GM19372 (cell line): ENCODE measurements at regions not wholly inside any gene's neighbourhood (a gene's known extent, or its start where the extent isn't known, plus 50 kb on each side); places are given as distances from the start of the nearest gene placed in this dataset.

Source experiments
- ATAC-seq: cut with Tn5 transposase; IDR thresholded peaks from one replicate; pipeline ENCODE4 v1.9.1; 2021; ENCODE audit warnings: mild to moderate bottlenecking, low read depth, moderate library complexity; ENCODE audit not compliant: unreplicated experiment

DNA sequence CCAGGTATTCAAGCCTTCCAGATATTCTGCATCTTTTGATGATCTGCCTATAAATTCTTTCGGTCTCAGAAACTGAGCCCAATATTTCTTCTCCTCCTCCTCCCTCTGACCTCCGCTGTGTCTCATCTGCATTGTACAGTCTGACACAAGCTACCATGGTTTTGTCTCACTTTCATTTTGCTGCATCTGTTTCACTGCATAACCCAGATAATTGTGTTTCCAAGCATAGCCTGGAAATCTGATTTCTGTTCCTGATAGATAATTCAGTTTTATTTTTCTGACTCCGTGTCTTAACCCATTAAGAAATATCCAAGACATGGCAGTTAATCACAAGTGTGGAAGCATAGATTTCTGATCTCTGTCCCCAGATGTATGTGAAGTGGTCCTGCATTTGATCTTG, 374.2 kb upstream of the SEMA3A start:
- no peak for ATAC-seq

DNA sequence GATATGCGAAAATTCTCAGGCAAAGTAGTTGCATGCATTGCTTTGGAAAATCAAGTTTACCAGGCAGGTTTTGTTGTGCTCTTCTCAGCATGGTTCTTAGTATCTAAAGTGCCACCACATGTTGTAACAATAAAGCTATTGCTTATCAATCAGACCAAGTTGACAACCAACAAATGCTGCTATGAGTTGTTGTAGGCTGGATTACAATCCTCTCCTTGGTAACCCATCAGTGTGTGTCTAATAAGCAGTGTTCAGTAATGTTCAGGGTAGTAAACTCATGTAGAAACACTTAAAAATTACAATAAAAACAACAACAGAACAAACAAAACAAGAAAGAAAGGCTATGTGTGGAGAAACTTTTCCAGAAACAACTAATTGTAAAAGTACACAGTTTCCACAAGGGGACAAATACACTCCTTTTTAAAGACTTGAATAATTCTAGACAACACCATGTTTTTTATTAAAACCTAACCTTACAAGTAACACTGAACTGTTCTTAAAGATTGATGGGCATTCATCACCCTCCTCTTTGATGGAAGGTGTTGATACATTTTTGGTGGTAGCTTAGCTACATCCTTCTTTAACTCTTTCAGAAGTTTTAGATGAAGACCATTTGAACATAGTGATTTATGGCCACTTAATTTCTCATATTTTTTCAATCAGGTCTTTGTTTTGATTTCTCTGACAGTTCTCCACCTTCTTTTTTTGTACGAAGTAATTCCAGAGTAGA, 370.9 kb upstream of the SEMA3A start:
- no peak for ATAC-seq

DNA sequence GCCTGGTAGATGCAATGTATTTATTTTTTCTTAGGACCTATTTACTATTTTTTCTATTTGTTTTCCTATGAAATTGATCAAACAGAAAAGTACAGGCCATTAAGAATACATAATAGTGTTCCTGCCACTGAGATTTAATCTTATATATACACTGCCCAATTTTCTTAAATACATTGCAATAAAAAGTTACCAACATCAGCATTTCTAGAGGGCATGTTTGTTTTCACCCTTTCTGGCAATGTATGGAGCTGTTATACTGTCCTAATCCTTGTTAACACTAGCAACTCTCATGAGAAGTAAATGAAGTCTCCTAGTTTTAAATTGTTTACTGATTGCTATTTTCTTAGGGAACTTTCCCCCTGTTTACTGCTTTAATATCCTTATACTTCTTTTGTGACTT, 359.1 kb upstream of the SEMA3A start:
- ATAC-seq, result no peak

DNA sequence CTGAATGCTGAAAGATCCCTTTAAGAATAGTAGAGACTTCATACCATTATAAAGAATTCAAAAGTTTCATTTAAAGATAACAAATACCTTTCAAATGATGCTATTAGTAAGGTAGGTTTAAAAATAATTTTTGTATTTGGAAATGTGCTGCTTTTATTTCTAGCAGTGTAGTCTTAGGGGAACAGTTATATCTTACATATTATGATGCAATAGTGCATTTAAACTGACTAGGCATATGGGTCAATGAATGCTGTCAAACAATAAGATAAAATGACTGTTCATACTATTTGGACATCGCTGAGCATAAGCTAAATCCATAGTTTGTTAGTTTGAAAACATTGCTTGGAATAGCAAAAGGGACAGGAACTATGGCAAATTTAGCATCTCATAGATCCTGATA, 354.8 kb upstream of the SEMA3A start:
- ATAC-seq, result no peak

DNA sequence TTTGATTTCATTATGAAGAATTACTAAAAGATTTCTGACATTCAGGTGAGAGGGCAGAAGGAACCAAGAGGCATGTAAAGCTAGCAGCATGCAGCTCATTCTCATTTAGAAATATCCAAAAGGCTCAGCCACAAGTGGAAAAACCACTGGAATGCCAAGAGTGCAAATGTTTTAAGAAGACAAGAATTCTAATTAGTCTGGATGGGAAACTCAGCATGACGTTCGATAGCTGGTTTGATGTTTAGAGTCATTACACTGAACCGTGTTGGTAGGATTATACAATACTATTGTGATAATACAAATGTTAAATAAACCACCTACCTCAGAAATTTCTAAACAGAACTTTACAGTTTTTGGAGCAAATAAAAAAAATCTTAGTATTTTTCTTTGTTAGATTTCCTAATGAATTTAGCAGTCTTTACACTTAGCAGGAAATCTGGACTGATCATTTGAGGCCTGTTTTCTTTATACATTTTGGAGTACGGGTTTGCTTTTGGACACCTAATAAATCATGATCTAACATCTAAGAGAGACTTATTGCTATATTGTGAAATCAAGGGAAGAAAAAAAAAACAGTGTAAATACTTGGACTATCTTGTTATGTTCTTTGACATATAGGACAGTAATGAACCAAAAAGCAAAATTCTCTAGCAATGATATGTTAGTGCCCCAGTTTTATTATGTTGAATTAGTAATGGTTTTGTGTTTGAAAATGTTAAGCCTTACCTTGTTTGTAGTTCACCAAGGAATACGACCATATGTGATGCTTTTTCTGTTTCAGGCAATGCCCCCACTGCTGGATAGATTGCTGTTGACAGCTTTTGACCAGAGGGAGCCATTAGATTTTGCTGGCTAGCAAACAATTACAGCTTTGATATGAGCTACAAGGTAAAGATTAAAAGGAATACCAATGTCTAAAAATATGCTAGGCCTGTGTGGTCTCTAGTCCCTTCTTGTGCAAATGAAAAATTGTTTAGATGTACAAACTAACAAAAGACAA, 354.1 kb upstream of the SEMA3A start:
- no peak for ATAC-seq

DNA sequence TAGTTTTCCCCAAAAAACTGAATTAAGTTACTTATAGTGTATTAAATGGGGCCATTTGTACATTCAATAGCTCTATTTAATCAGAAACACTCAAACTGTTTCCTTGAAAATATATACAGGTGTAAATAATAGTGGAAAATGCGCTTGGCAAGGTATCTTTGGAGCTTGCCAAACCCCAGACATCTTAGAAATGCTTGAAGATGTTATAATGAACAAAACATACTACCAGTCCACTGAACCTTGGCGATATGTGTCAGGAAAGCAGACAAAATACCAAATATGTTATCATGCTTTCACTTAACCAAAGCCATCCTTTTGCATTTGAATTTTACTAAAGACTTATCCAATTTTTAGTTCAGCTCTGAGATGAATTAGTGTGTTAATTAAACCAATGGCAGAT, 352.7 kb upstream of the SEMA3A start:
- ATAC-seq, result no peak

DNA sequence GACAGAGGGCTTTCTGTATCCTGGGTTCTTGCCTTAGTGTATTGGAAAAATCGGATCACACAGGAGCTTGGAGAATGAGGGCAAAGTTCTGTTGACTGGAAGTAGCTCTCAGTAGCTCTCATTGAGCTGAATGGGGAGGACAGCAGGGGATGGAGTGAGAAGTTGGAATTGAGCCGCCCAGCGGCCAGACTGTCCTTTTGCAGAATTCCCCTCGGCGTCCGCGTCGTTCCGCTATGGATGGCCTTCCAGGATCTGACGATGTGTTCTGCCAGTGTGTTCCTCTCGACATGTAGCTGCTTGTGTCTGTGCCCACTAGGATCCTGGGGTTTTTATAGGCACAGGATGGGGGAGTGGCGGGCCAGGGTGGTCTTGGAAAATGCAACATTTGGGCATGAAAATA, 351.8 kb upstream of the SEMA3A start:
- no peak for ATAC-seq

DNA sequence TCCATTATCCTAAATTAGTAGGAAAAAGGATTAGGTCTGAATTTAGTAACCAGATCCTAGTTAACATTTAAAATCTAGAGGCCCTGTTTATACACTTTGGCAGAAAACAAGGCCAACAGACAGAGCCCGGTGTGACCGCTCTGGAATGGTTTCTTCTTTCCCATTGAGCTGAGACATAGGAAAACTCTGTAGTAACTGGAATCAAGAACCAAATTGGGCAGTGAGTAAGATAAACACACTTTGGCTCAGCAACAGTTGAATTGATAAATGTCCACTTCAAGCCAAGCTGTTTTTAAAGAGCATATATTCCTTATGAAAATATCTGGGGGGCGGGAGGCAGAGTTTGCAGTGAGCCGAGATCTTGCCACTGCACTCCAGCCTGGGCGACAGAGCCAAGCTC, 343.7 kb upstream of the SEMA3A start:
- no peak for ATAC-seq

DNA sequence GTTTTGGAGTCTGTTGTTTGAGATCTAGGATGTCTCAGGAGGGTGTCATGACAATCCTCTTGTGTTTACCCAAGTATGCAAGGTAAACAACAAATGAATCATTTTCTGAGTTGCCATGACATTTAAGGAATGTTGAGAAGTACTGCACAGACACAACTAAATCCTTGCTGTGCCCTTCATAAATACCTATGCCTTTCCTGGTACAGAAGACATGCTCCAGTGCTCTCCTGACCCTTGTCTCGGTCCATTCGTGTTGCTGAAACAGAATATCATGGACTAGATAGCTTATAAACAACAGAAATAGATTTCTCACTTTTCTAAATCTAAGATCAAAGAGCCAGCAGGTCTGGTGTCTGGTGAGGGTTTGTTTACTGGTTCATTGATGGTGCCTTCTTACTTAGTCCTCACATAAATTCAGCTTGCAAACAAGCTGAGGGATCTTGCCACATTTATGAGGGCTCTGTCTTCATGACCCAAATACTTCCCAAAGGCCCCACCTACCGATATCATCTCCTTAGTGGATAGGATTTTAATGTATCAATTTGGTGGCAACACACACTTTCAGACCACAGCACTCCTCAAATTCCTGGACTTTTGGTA, 341.8 kb upstream of the SEMA3A start:
- ATAC-seq, result no peak

DNA sequence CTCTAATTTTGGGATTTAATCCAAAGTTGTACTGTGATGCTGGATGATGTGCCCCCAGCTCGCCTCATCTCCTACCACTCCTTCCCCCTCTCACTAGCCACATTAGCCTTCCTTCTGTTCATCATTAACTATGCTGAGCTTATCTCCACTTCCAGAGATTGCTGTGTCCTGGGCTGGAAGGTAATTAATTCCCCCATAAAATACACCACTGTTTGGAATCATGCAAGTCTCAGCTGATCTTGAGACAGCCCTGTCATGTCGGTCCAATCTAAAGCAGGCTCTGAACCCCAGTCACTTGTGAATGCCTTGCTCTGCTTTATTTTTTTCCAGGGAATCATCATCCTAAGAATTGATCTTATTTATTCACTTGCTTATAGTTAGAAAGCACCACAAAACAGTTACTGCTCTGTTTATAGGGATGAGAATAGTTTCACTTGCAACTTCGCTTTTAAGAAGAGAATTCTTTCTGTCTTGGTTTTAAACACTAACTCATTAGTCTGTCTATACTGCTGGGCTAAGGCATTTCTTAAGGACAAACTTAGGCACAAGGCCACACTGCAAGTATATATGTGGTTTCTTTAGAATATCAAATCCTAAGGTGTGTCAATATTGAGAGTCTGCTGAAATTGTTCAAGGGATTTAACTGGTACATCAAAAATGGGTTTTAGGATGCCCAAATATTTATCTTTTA, 341.1 kb upstream of the SEMA3A start:
- ATAC-seq, result no peak

DNA sequence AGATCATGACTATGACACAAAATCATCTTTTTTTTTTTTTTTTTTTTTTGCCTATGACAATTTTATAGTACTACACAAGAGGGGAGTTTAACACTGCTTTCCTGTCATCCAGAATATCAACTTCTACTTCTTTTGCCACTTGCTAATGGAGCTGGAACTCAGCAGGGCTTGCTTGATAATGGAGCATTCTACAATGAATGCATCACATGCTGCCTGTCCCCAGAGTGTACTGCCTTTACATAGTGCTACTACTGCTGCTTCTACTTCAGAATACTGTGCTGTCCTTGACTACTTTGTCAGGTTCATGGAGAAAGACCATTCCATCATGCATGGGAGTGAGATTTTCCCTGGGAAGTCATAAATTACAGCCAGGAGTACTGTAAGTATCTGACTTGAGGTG, 338.6 kb upstream of the SEMA3A start:
- ATAC-seq, result no peak

DNA sequence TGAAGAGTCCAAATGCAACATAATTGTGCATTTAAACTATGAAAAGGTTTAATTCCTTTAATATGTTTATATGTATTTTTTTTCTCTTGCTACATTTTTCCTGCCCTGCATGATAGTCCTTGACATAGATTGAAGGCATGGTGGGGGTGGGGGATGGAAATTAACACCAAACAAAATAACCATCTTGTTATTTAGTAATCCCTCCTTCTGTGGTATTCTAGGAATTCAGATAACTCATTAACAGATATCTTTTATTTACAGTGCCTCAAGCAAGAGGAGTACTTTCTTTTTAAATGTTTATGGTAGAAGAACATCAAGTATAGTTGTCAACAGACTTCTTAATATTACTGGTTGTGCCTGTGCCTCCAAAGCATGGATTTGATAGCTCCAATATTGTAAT, 337.6 kb upstream of the SEMA3A start:
- no peak for ATAC-seq

DNA sequence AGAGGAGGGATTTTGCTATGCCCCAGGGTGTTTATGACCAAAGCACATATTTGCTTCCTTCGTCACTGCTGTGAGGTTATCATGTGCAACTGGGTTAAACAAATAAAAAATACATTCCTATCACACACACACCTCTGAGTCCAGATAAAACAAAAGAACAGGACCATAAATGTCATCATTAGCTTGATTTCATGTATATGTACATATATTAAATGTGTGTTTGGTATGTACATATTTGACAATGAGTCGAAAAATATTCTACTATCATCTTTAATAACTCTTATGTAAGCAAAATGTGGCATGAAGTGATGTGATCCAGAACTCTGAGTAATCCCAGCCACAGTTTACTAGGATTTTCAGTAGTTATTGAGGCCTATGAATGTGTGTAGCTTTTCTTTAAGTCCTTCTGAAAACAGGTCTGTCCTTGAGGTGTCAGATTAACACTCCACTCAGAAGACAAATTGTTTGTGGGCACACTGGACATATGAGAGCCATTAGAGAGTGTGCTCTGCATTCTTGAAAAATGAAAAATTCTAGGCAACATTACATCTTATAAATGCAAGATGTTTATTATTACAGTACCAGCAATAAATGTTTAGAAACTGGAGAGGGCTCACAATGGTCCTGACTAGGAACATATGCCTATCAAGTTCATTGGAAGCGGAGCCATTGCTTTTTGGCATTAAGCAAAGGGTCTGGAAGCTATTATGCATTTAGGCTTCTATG, 335.1 kb upstream of the SEMA3A start:
- no peak for ATAC-seq

DNA sequence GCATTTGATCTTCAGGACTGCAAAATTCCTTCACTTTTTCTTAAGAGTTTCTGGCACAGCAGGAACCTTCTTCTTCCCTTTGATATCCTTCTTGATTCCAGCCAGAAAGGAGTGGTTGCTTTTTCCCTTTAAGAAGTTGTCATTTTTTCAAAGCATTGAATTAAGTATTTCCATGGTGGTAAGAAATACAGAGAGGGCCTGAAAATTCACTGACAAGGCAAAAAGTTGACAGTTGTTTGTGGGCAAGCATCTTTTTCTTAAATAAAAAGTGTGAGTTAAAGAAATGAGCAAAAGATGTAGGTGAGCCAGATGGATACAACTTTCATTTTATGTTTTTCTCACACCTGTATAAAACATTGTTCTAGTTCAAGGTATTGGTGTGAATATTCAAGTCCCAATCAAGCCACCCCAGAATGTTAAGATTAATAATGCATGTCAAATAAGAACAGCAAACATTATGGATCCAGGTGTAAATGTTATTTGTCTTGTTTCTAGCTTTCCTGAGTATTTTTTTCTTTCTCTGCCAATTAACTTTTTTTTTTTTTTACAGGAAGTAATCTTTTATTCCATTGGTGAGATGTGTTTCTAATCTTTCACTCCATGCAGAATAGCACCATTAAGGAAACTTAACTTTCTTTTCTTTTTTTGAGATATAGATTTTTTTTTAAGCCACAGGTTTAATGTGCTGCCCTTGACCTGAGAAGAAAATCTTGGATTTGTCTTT, 334.3 kb upstream of the SEMA3A start:
- ATAC-seq, result no peak

DNA sequence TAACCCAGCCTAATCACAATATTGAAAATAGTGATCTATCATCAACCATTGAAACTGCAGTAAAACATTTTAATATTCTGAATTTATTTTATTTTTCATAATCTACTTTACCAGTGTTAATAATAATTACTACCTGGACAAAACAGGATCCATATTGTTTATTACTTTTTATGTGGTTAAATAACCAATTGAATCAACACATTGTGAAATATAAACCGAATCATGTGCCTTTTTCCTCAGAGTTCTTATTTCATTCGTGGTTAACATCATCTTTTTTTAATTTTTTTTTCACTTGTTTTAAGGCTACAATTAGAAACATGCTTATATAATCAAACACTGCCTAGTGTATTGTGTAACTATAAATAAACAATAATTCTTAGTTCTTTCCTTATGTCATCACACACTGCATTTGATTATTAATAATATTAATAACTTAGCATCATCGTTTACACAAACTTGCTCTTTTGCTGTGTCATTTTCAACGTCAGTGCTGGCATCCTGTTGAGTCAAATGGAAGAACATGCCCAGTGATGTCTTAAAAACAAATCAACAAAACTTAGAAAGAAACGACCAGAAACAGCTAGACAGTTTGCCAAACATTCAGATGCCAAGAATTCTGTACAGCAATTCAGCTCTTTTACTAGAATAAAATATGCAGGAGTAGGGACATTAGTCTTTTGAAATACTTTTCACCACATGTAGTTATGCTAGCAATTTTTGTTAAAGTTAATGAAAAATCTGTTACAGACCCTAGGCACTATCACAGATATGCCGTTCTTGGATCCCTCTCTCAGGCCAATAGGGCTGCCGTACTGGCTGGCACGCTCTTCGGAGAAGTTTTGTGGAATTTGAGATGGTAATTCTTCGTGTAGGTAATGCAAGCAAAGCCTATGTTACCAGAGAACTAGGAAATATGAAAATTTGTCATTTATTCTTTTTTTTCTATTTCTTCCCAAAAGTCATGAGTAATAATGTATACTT, 330.4 kb upstream of the SEMA3A start:
- no peak for ATAC-seq

DNA sequence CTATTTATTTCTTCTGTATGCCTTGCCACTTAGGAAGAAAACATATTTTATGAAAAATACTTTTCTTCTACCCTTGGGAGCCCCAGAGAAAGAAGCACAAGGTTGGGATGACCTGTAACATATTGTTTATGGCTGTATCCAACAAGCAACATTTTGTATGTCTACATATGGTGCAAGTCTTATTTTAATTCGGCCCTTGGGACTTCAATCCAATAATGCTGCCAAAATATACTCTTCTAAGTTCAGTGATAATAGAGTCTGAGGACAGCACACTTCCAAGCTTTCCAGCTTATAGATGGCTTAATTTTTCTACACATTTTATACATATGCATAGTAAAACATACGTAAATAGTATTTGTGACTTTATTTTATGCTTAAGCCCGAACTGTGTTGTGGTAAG, 318.5 kb upstream of the SEMA3A start:
- ATAC-seq, result no peak

DNA sequence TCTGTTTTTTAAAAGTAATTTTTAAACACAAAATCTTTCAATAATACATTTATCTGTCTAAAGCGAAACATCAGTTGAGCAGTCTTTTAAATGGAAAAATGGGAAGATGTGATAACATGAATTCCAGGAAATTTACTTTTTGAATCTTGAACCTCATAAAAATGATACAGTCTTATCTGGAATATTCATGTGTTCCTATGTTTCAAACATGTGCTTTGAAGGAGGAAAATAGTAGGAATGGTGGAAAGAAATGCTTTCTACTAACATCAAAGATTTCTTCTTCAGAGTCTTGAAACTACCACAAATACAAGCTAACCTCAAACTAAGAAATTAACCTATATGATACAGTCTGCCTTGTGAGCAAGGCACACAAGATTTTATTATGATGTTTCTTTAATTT, 317.5 kb upstream of the SEMA3A start:
- no peak for ATAC-seq

DNA sequence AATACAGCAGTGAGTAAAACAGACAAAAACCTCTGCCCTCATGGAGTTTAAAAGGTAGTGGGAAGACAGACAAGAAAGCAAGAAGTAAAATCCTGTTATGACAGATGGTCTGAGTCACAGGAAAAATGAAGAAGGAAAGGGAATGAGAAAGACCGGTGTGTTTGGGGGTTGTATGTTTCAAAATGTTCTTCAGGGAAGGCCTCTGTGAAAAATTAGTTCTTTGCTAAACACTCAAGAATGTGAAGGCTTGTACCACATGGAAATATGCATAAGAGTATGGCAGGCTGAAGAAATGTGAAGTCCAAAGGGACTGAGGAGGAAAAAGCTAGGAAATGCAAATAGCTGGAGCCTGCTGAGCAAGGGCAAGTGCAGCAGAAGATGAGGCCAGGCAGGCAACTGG, 315.9 kb upstream of the SEMA3A start:
- ATAC-seq, result no peak
